DND-41 (cell line): ENCODE measurements at regions not wholly inside any gene's neighbourhood (a gene's known extent, or its start where the extent isn't known, plus 50 kb on each side); places are given as distances from the start of the nearest gene placed in this dataset.

Experiments used
- ATAC-seq: fragments of 200-7000 bp; cut with Tn5 transposase; 3 replicates; pipeline ENCODE4 v1.9.1; 2021; ENCODE audit warnings: low read depth; ENCODE audit not compliant: insufficient read depth
- DNase-seq: peaks from one replicate; pipeline ENCODE4 v3.0.0-alpha.2; 2020
- H2AFZ ChIP-seq: 2 replicates; pipeline ENCODE4 v1.6.0; 2012; ENCODE audit warnings: low read depth, low read length
- H3K27ac ChIP-seq: 2 replicates; pipeline ENCODE4 v1.5.1; 2012; ENCODE audit warnings: low read length, inconsistent platforms
- H3K27me3 ChIP-seq: fragments of 200-600 bp; sonication (generic); 2 replicates; pipeline ENCODE4 v1.6.0; 2012; ENCODE audit warnings: low read length, mild to moderate bottlenecking, inconsistent platforms; ENCODE audit not compliant: insufficient read depth, poor library complexity
- H3K36me3 ChIP-seq: 2 replicates; pipeline ENCODE4 v1.5.1; 2012; ENCODE audit warnings: low read length, inconsistent platforms; ENCODE audit not compliant: insufficient read depth
- H3K4me1 ChIP-seq: 2 replicates; pipeline ENCODE4 v1.5.1; 2012; ENCODE audit warnings: mild to moderate bottlenecking, low read length; ENCODE audit not compliant: insufficient read depth
- H3K4me2 ChIP-seq: 2 replicates; pipeline ENCODE4 v1.6.0; 2012; ENCODE audit warnings: mild to moderate bottlenecking, moderate library complexity, low read length, inconsistent platforms; ENCODE audit not compliant: insufficient read depth
- H3K4me3 ChIP-seq, 2 experiments: fragments of 200-600 bp in 1 of 2; shearing (Covaris generic) in 1 of 2; 2 replicates each; pipeline ENCODE4 v1.5.1; 2012 to 2016; ENCODE audit warnings: inconsistent platforms in 2 of 2, low read length in 2 of 2, mild to moderate bottlenecking in 2 of 2, low read depth in 1 of 2, moderate library complexity in 1 of 2
- H3K79me2 ChIP-seq: 2 replicates; pipeline ENCODE4 v1.6.0; 2012; ENCODE audit warnings: low read length, inconsistent platforms; ENCODE audit not compliant: insufficient read depth
- H3K9ac ChIP-seq: 2 replicates; pipeline ENCODE4 v1.6.0; 2012; ENCODE audit warnings: low read depth, mild to moderate bottlenecking, inconsistent platforms, low read length, moderate library complexity
- H3K9me3 ChIP-seq: 2 replicates; pipeline ENCODE4 v1.5.1; 2012; ENCODE audit warnings: low read length, moderate library complexity, mild to moderate bottlenecking, inconsistent platforms; ENCODE audit not compliant: insufficient read depth, severe bottlenecking
- H4K20me1 ChIP-seq: 2 replicates; pipeline ENCODE4 v1.6.0; 2012; ENCODE audit warnings: low read length; ENCODE audit not compliant: insufficient read depth
- CTCF ChIP-seq: IDR thresholded peaks from 2 replicates; pipeline ENCODE4 v1.5.1; 2012; ENCODE audit warnings: borderline replicate concordance, low read length, moderate library complexity, mild to moderate bottlenecking; ENCODE audit not compliant: poor library complexity, severe bottlenecking; ENCODE audit errors: extremely low read depth
- EZH2 ChIP-seq: IDR thresholded peaks from 3 replicates; pipeline ENCODE4 v1.6.1; 2012; ENCODE audit warnings: borderline replicate concordance, low read depth, mild to moderate bottlenecking, moderate library complexity, low read length, inconsistent platforms; ENCODE audit not compliant: severe bottlenecking

- Histone ChIP-seq H3K4me1 (no peaks in the 10 kb centered on the region), H3K27ac (no peak overlapping the region), H3K4me2 (no peak overlapping the region), H2AFZ (no peak overlapping the region), H3K4me3 (no peak overlapping the region), H3K9me3 (no peaks in the 10 kb centered on the region), H3K9ac (no peak overlapping the region), H3K36me3 (no peaks in the 10 kb centered on the region), H3K79me2 (no peaks in the 10 kb centered on the region), H3K27me3 (no peaks in the 10 kb centered on the region), H4K20me1 (peaks cover 7% of the 10 kb centered on the region)
- DNase-seq (no peak), ATAC-seq (no peak)
- TF ChIP-seq CTCF = no peak
- no peak for TF ChIP-seq EZH2
Observed at GRCh38 chr22:48890693-48891554, 936.7 kb downstream of the BRD1 start.

GRCh38 chr22:48889887-48890692 lies 937.6 kb downstream of the BRD1 start:
- no peak for DNase-seq
- TF ChIP-seq EZH2 = no peak
- no peak for TF ChIP-seq CTCF
- no peaks in the 10 kb centered on the region for H3K79me2 ChIP-seq
- H2AFZ ChIP-seq = no peak overlapping the region
- no peak overlapping the region for H3K4me3 ChIP-seq
- no peaks in the 10 kb centered on the region; the same call in none of the 2 replicates for H4K20me1 ChIP-seq
- H3K27ac ChIP-seq = no peak overlapping the region
- no peaks in the 10 kb centered on the region for H3K4me1 ChIP-seq
- H3K9ac ChIP-seq = no peak overlapping the region
- no peaks in the 10 kb centered on the region for H3K36me3 ChIP-seq
- no peak overlapping the region for H3K4me2 ChIP-seq
- H3K27me3 ChIP-seq = no peaks in the 10 kb centered on the region
- no peak for ATAC-seq
- no peaks in the 10 kb centered on the region for H3K9me3 ChIP-seq

- TF ChIP-seq EZH2 (no peak), CTCF (no peak)
- ATAC-seq = no peak
Observed at GRCh38 chr22:48889209-48889830, 938.4 kb downstream of the BRD1 start.

More at GRCh38 chr22:48889209-48889830, 938.4 kb downstream of the BRD1 start:
- Histone ChIP-seq H3K79me2 (no peaks in the 10 kb centered on the region), H3K36me3 (no peaks in the 10 kb centered on the region), H3K27me3 (no peaks in the 10 kb centered on the region), H3K27ac (no peak overlapping the region), H3K4me3 (no peak overlapping the region), H3K4me1 (no peaks in the 10 kb centered on the region), H2AFZ (no peak overlapping the region), H3K4me2 (no peak overlapping the region), H3K9ac (no peak overlapping the region), H3K9me3 (no peaks in the 10 kb centered on the region), H4K20me1 (no peaks in the 10 kb centered on the region; the same call in 1 of the 2 replicates)
- no peak for DNase-seq
